ENCODE measurements at regions not wholly inside any gene's neighbourhood (a gene's known extent, or its start where the extent isn't known, plus 50 kb on each side); places are given as distances from the start of the nearest gene placed in this dataset.

DNA sequence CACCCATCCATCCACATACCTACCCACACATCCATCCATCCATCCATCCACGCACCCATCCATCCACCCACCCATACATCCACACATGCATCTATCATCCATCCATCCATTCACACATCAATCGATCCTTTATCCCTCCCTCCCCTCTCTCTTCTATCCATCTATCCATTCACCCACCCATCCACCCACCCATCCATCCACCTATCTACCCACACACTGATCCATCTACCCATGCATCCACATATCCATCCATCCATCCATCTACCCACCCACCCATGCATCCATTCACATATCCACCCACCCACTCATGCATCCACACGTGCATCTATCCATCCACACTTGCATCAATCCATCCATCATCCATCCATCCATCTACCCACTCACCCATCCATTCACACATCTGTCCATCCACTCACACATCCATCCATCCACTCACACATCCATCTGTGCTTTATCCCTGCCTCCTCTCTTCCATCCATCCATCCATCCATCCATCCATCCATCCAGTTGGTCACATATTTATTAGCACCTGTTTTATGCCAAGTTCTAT, 366.1 kb downstream of the CTTN start:
- no peak overlapping the region for H2AFZ ChIP-seq (ENCODE audit: low read length)
- H4K8ac ChIP-seq (replicated peaks; ENCODE audit: insufficient read length, low read depth, low read length) = no peak overlapping the region
- H2BK5ac ChIP-seq (ENCODE audit: insufficient read length, low read length) = no peak overlapping the region
- no peak overlapping the region for H3K14ac ChIP-seq (ENCODE audit: insufficient read depth, low read length)
- Mint-ChIP-seq H3K36me3 (ENCODE audit: insufficient read depth in 1 of 3, low read depth in 3 of 3) (peaks cover 11 to 16% (median 12%) of the 10 kb centered on the region in 3 experiments), H3K27me3 (ENCODE audit: low read depth) (peaks cover 2% of the 10 kb centered on the region), H3K9me3 (peaks cover 1 to 6% of the 10 kb centered on the region in 2 experiments; a peak in 3 of 5 replicates), H3K4me3 (no peak overlapping the region), H3K4me1 (peaks cover 17 to 20% of the 10 kb centered on the region in 2 experiments), H3K27ac (no peak overlapping the region)
- no peaks in the 10 kb centered on the region for H3K27me3 ChIP-seq (ENCODE audit: insufficient read depth, low read length)
- no peak overlapping the region for H3K4ac ChIP-seq (ENCODE audit: low read depth, low read length)
- no peaks in the 10 kb centered on the region for H3K23me2 ChIP-seq (ENCODE audit: insufficient read length, low read depth, low read length, poor library complexity, severe bottlenecking)
- no peak overlapping the region for H3T11ph ChIP-seq (ENCODE audit: low read length)
- DNase-seq = no peak
- H3K79me1 ChIP-seq (ENCODE audit: insufficient read depth, low read depth, low read length, poor library complexity, severe bottlenecking) = no peaks in the 10 kb centered on the region
- H3K23ac ChIP-seq (ENCODE audit: insufficient read length, low read depth, low read length) = no peak overlapping the region
- 94% methylated on average over 2 of the region's 3 CpGs for WGBS (ENCODE audit: extremely low coverage, insufficient read length, low lambda C conversion rate)
- H3K79me2 ChIP-seq (ENCODE audit: insufficient read depth, low read length) = no peaks in the 10 kb centered on the region; the same call in 1 of the 2 replicates
- TF ChIP-seq, protein P1, sequence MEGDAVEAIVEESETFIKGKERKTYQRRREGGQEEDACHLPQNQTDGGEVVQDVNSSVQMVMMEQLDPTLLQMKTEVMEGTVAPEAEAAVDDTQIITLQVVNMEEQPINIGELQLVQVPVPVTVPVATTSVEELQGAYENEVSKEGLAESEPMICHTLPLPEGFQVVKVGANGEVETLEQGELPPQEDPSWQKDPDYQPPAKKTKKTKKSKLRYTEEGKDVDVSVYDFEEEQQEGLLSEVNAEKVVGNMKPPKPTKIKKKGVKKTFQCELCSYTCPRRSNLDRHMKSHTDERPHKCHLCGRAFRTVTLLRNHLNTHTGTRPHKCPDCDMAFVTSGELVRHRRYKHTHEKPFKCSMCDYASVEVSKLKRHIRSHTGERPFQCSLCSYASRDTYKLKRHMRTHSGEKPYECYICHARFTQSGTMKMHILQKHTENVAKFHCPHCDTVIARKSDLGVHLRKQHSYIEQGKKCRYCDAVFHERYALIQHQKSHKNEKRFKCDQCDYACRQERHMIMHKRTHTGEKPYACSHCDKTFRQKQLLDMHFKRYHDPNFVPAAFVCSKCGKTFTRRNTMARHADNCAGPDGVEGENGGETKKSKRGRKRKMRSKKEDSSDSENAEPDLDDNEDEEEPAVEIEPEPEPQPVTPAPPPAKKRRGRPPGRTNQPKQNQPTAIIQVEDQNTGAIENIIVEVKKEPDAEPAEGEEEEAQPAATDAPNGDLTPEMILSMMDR (conservative IDR thresholded peaks at IDR 0.05) = no peak
- H2BK120ac ChIP-seq (ENCODE audit: low read depth, low read length, poor library complexity, severe bottlenecking) = no peak overlapping the region
- no peak overlapping the region for H3K27ac ChIP-seq (ENCODE audit: insufficient read length, low read depth, low read length)
- no peaks in the 10 kb centered on the region for H4K20me1 ChIP-seq (ENCODE audit: control insufficient read depth, insufficient read depth, insufficient read length)
- no peak overlapping the region for H3K18ac ChIP-seq (ENCODE audit: insufficient read length, low read depth, low read length)
- H3K4me2 ChIP-seq (ENCODE audit: insufficient read depth, insufficient read length, low read length) = no peak overlapping the region
- H2BK20ac ChIP-seq (ENCODE audit: low read depth, low read length, poor library complexity, severe bottlenecking) = no peak overlapping the region
- H3K9ac ChIP-seq (ENCODE audit: extremely low read depth, insufficient read length, low read length) = no peak overlapping the region
- no peak overlapping the region for H2AK5ac ChIP-seq (ENCODE audit: insufficient read length, low read length)
- no peak overlapping the region for H2BK12ac ChIP-seq (ENCODE audit: insufficient read length, low read depth, low read length)
- no peak overlapping the region for H4K91ac ChIP-seq (ENCODE audit: insufficient read length, low read depth, low read length)
- H4K5ac ChIP-seq (ENCODE audit: insufficient read length, low read depth, low read length) = no peak overlapping the region
- no peak overlapping the region for H2BK15ac ChIP-seq (ENCODE audit: low read depth, low read length)
- H3K4me1 ChIP-seq (ENCODE audit: insufficient read depth, low read length) = no peaks in the 10 kb centered on the region
- no peak overlapping the region for H3K56ac ChIP-seq (ENCODE audit: insufficient read length, low read depth, low read length)
- no peaks in the 10 kb centered on the region for H3K9me3 ChIP-seq (ENCODE audit: control insufficient read depth, low read depth, low read length)
